Gastroesophageal sphincter (tissue), 4 donors: ENCODE measurements at regions not wholly inside any gene's neighbourhood (a gene's known extent, or its start where the extent isn't known, plus 50 kb on each side); places are given as distances from the start of the nearest gene placed in this dataset.

ENCODE experiments used
- ATAC-seq: fragments of 150-250 bp; one replicate; pipeline ENCODE4 v1.9.1; 2016; ENCODE audit warnings: mild to moderate bottlenecking, moderate library complexity
- H3K27ac ChIP-seq, 4 donors: fragments of 200-600 bp; sonication (generic) in 3 of 4; 1 replicate in 3 of 4; 2 replicates in 1 of 4; pipeline ENCODE4 v1.5.1; 2016 to 2019
- H3K27me3 ChIP-seq: fragments of 200-600 bp; sonication (generic); one replicate; pipeline ENCODE4 v1.5.1; 2019
- H3K36me3 ChIP-seq, 2 donors: fragments of 200-600 bp; sonication (generic); one replicate each; pipeline ENCODE4 v1.5.1; 2019; ENCODE audit warnings: control low read depth in 1 of 2
- H3K4me1 ChIP-seq, 3 donors: fragments of 200-600 bp; sonication (generic); 1 replicate in 2 of 3; 2 replicates in 1 of 3; pipeline ENCODE4 v1.5.1; 2016 to 2019; ENCODE audit warnings: control low read depth in 2 of 3
- H3K4me3 ChIP-seq, 2 donors: fragments of 200-600 bp; sonication (generic); one replicate each; pipeline ENCODE4 v1.5.1; 2019; ENCODE audit warnings: mild to moderate bottlenecking in 1 of 2, moderate library complexity in 1 of 2
- H3K9me3 ChIP-seq, 3 donors: fragments of 200-600 bp; sonication (generic); one replicate each; pipeline ENCODE4 v1.5.1; 2017 to 2019; ENCODE audit warnings: control low read depth in 2 of 3
- CTCF ChIP-seq, 4 experiments: fragments of 200-600 bp in 2 of 4; fragments of 450-650 bp in 2 of 4; sonication (generic) in 1 of 4; IDR thresholded peaks; one replicate each; pipeline ENCODE4 v1.5.1; 2017 to 2019; ENCODE audit warnings: antibody characterized with exemption in 4 of 4, mild to moderate bottlenecking in 2 of 4, moderate library complexity in 2 of 4
- EP300 ChIP-seq: sonication (generic); formaldehyde crosslinking; IDR thresholded peaks from one replicate; pipeline ENCODE4 v1.6.1; 2017; ENCODE audit warnings: antibody characterized with exemption, mild to moderate bottlenecking
- POLR2A ChIP-seq, 2 donors: fragments of 450-650 bp; IDR thresholded peaks; one replicate each; pipeline ENCODE4 v1.6.1; 2017; ENCODE audit warnings: antibody characterized with exemption in 2 of 2, mild to moderate bottlenecking in 2 of 2, moderate library complexity in 1 of 2
- POLR2AphosphoS5 ChIP-seq: sonication (generic); formaldehyde crosslinking; IDR thresholded peaks from one replicate; pipeline ENCODE4 v1.6.1; 2017; ENCODE audit warnings: antibody characterized with exemption
- WGBS, 2 donors: methylation state at CpG; one replicate each; pipeline ENCODE4 v1.1.5; 2018; ENCODE audit warnings: low coverage in 1 of 2; 5-methylcytosine and 5-hydroxymethylcytosine counted together

GRCh38 chr5:62681117-62681850, 102.7 kb downstream of the LRRC70 start:
- WGBS, 2 donors, result 69 to 81% methylated on average over 3 of the region's 3 CpGs
- no peak for TF ChIP-seq POLR2A (IDR thresholded peaks at IDR 0.05)
- TF ChIP-seq CTCF (IDR thresholded peaks at IDR 0.05), result no peak
- TF ChIP-seq EP300, result no peak
- no peak for TF ChIP-seq POLR2AphosphoS5
- H3K4me3 ChIP-seq, result no peak overlapping the region
- no peaks in the 10 kb centered on the region for H3K36me3 ChIP-seq
- H3K9me3 ChIP-seq, result peaks cover 0 to 37% (median 0%) of the 10 kb centered on the region in 3 donors
- no peaks in the 10 kb centered on the region for H3K27me3 ChIP-seq
- no peak overlapping the region for H3K27ac ChIP-seq
- H3K4me1 ChIP-seq, result no peaks in the 10 kb centered on the region
- ATAC-seq, result no peak

- TF ChIP-seq POLR2AphosphoS5 (no peak), CTCF (IDR thresholded peaks at IDR 0.05) (no peak)
- H3K4me3 ChIP-seq, result no peak overlapping the region
- H3K36me3 ChIP-seq, result no peaks in the 10 kb centered on the region
- H3K9me3 ChIP-seq, result peaks cover 0 to 42% (median 0%) of the 10 kb centered on the region in 3 donors
- H3K27me3 ChIP-seq, result no peaks in the 10 kb centered on the region
- H3K27ac ChIP-seq, result no peak overlapping the region
- H3K4me1 ChIP-seq, result no peaks in the 10 kb centered on the region
- no peak for ATAC-seq
These were observed 101.5 kb downstream of the LRRC70 start for GRCh38 chr5:62680121-62680520.
